Cardiac muscle cell (in vitro differentiated cells and primary cell): ENCODE measurements at regions not wholly inside any gene's neighbourhood (a gene's known extent, or its start where the extent isn't known, plus 50 kb on each side); places are given as distances from the start of the nearest gene placed in this dataset.

Source experiments
- DNase-seq, 2 donors: peaks; one replicate each; pipeline versions ENCODE4 v3.0.0 to v3.0.0-alpha.2; 2010 to 2017; ENCODE audit warnings: low read depth in 1 of 2, low spot score in 1 of 2
- H3K27ac ChIP-seq: fragments of 200-600 bp; sonication (generic); 2 replicates; pipeline ENCODE4 v1.5.1; 2016
- H3K27me3 ChIP-seq: fragments of 200-600 bp; sonication (generic); 2 replicates; pipeline ENCODE4 v1.6.0; 2016; ENCODE audit warnings: control low read depth
- H3K36me3 ChIP-seq: fragments of 200-600 bp; sonication (generic); 2 replicates; pipeline ENCODE4 v1.5.1; 2016; ENCODE audit warnings: control low read depth
- H3K4me1 ChIP-seq: fragments of 200-600 bp; sonication (generic); 2 replicates; pipeline ENCODE4 v1.8.1; 2017; ENCODE audit warnings: low read depth, mild to moderate bottlenecking, mixed run types
- H3K4me3 ChIP-seq: fragments of 200-600 bp; sonication (generic); 2 replicates; pipeline ENCODE4 v1.5.1; 2016; ENCODE audit warnings: mild to moderate bottlenecking
- H3K9me3 ChIP-seq: fragments of 200-600 bp; sonication (generic); 2 replicates; pipeline ENCODE4 v1.5.1; 2017; ENCODE audit warnings: low read depth, mild to moderate bottlenecking, control low read depth
- CTCF ChIP-seq: IDR thresholded peaks from 2 replicates; pipeline ENCODE4 v1.5.1; 2012; ENCODE audit warnings: low read depth, mild to moderate bottlenecking, low read length

DNA sequence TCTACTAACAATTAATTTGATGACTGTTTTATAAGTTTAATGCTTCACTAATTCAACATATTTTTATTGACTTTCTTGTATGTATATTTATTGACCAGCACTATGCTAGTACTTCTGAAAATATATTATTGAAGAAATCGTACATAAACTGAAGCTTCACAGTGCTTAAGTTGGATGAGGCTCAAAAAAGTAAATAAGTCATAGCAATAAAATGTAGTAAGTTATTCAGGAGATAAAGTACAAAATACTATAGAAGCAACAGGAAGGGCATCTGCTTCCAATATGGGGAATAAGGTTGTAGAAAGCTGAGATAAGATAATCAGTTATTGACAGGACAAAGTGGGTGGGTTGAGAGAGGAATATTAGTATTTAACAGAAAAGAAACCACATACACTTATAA is 944.9 kb upstream of the MIR17HG start:
- no peaks in the 10 kb centered on the region for H3K9me3 ChIP-seq
- no peaks in the 10 kb centered on the region for H3K4me1 ChIP-seq
- no peak overlapping the region for H3K4me3 ChIP-seq
- DNase-seq = no peak
- no peaks in the 10 kb centered on the region for H3K36me3 ChIP-seq
- H3K27me3 ChIP-seq = no peaks in the 10 kb centered on the region
- no peak overlapping the region for H3K27ac ChIP-seq
- TF ChIP-seq CTCF = no peak

DNA sequence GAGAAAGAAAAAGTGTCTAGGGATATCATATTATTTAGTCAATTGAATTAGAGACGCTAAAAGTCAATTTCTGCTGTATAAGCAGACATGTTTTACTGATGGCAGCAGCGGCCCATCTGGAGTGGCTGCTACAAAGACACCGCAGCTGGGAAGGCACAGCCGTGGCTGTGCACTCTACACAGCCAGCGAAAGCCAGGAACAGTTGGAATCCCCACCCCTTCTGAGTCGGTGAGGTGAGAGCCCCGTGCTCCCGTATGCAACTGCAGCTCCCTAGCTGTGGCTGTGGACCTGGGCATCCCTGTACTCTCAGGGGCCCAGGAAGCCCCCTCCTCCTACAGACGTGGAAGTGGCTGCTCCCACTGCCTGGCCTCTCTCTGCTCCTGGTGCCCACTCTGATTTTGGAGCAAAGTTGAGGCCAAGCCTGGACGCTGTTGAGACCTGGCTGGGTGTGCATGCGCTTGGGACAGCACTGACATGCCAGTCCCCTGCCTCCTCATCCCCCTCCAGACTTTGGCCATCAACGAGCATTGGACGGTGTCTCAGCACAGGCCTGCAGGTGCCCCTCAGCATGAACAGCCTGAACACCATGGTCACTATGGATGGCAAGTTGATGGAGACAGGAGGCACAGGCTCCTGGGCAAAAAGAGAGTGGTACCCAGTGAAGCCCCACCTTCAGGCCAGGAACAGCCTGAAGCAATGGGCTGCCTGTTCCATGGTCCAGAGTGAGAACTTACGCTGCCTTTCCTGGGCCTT is 944.0 kb upstream of the MIR17HG start:
- no peaks in the 10 kb centered on the region for H3K4me1 ChIP-seq
- no peak overlapping the region for H3K27ac ChIP-seq
- DNase-seq = no peak
- H3K4me3 ChIP-seq = no peak overlapping the region
- H3K9me3 ChIP-seq = no peaks in the 10 kb centered on the region
- H3K27me3 ChIP-seq = no peaks in the 10 kb centered on the region
- no peaks in the 10 kb centered on the region for H3K36me3 ChIP-seq
- TF ChIP-seq CTCF = no peak

DNA sequence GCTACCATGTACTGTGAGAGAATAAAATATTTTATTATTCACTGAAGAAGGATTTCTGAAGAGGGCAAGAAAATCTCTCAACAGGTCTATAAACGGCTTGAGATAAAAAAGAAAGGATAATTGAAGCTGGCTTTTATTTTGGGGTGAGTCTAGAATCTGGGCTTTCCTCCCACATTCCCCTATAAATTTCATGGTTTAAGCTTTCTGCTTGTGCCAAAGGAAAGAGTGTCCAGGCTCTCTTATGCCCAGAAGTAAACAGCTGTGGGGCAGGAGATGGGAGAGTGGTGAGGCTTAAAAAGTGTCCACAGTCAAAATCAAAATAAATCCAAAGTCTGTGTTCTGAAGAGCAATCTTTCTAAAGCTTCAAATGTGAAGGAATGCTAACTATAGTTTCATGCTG is 942.2 kb upstream of the MIR17HG start:
- no peak for TF ChIP-seq CTCF

DNA sequence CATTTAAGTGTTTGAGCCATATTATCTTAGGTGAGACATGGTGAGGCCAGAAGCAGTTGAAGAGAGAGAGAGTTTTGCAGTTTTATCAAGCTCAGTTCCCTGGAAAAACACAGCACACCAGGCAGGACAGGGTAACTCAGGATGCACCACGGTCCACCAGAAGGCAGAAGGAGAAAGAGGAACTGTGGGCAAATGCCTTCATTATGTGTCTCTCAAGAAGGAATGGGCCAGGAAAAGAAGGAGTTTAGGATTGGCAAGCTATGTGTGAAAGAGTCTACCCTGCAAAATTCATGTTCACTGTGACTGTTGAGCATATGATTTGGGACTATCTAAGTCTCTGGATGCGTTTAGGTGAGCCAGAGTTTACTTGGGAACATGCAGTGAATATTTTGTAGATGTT is 934.5 kb upstream of the MIR17HG start:
- H3K4me3 ChIP-seq = no peak overlapping the region
- TF ChIP-seq CTCF = no peak
- H3K9me3 ChIP-seq = no peaks in the 10 kb centered on the region

More for the DNA sequence above, 942.2 kb upstream of the MIR17HG start:
- no peak overlapping the region for H3K27ac ChIP-seq
- no peaks in the 10 kb centered on the region for H3K9me3 ChIP-seq
- no peaks in the 10 kb centered on the region for H3K27me3 ChIP-seq
- no peak overlapping the region for H3K4me3 ChIP-seq
- H3K36me3 ChIP-seq = no peaks in the 10 kb centered on the region
- no peaks in the 10 kb centered on the region for H3K4me1 ChIP-seq
- DNase-seq = no peak

GRCh38 chr13:90413548-90413947 is 933.9 kb upstream of the MIR17HG start:
- Histone ChIP-seq H3K4me3 (no peak overlapping the region), H3K9me3 (no peaks in the 10 kb centered on the region), H3K27ac (no peak overlapping the region), H3K4me1 (no peaks in the 10 kb centered on the region), H3K27me3 (no peaks in the 10 kb centered on the region), H3K36me3 (no peaks in the 10 kb centered on the region)
- TF ChIP-seq CTCF = no peak
- no peak for DNase-seq

More for the DNA sequence above, 934.5 kb upstream of the MIR17HG start:
- DNase-seq = no peak
- H3K27ac ChIP-seq = no peak overlapping the region
- H3K27me3 ChIP-seq = no peaks in the 10 kb centered on the region
- no peaks in the 10 kb centered on the region for H3K4me1 ChIP-seq
- no peaks in the 10 kb centered on the region for H3K36me3 ChIP-seq
